Hepatocyte (in vitro differentiated cells): ENCODE measurements at regions not wholly inside any gene's neighbourhood (a gene's known extent, or its start where the extent isn't known, plus 50 kb on each side); places are given as distances from the start of the nearest gene placed in this dataset.

Experiments
- DNase-seq: peaks from one replicate; pipeline ENCODE4 v3.0.0-alpha.2; 2016; ENCODE audit warnings: low spot score
- H2AFZ ChIP-seq: fragments of 200-600 bp; sonication (generic); 2 replicates; pipeline ENCODE4 v1.6.0; 2016; ENCODE audit warnings: antibody characterized with exemption, mild to moderate bottlenecking
- H3K27ac ChIP-seq: fragments of 200-600 bp; sonication (generic); 2 replicates; pipeline ENCODE4 v1.5.1; 2016; ENCODE audit warnings: mild to moderate bottlenecking
- H3K27me3 ChIP-seq: fragments of 200-600 bp; sonication (generic); 2 replicates; pipeline ENCODE4 v1.6.1; 2016
- H3K36me3 ChIP-seq: fragments of 200-600 bp; sonication (generic); replicated peaks from 2 replicates; pipeline ENCODE4 v1.5.1; 2016; ENCODE audit warnings: low read depth; ENCODE audit not compliant: insufficient read depth
- H3K4me1 ChIP-seq: fragments of 200-600 bp; sonication (generic); 2 replicates; pipeline ENCODE4 v1.5.1; 2016; ENCODE audit warnings: mild to moderate bottlenecking, moderate library complexity; ENCODE audit not compliant: insufficient read depth
- H3K4me2 ChIP-seq: fragments of 200-600 bp; sonication (generic); 2 replicates; pipeline ENCODE4 v1.6.0; 2016
- H3K4me3 ChIP-seq: fragments of 200-600 bp; sonication (generic); 2 replicates; pipeline ENCODE4 v1.5.1; 2016; ENCODE audit warnings: mild to moderate bottlenecking
- H3K79me2 ChIP-seq: fragments of 200-600 bp; sonication (generic); 2 replicates; pipeline ENCODE4 v1.6.0; 2017; ENCODE audit warnings: mild to moderate bottlenecking
- H3K9me2 ChIP-seq: fragments of 200-600 bp; sonication (generic); replicated peaks from 2 replicates; pipeline ENCODE4 v1.6.0; 2017; ENCODE audit warnings: mild to moderate bottlenecking; ENCODE audit not compliant: insufficient read depth
- H3K9me3 ChIP-seq: fragments of 200-600 bp; sonication (generic); 2 replicates; pipeline ENCODE4 v1.5.1; 2016; ENCODE audit warnings: low read depth, mild to moderate bottlenecking
- H4K20me1 ChIP-seq: fragments of 200-600 bp; sonication (generic); 2 replicates; pipeline ENCODE4 v1.6.0; 2016; ENCODE audit warnings: mild to moderate bottlenecking; ENCODE audit not compliant: insufficient read depth, poor library complexity, severe bottlenecking
- CTCF ChIP-seq: fragments of 200-600 bp; sonication (generic); IDR thresholded peaks from 2 replicates; pipeline ENCODE4 v1.5.1; 2016; ENCODE audit warnings: antibody characterized with exemption, mild to moderate bottlenecking; ENCODE audit not compliant: poor library complexity
- EZH2 ChIP-seq: fragments of 200-600 bp; sonication (generic); IDR thresholded peaks from 2 replicates; pipeline ENCODE4 v1.6.1; 2016; ENCODE audit warnings: antibody characterized with exemption, mild to moderate bottlenecking, borderline replicate concordance
- EZH2phosphoT487 ChIP-seq: fragments of 200-600 bp; sonication (generic); IDR thresholded peaks from one replicate; pipeline ENCODE4 v1.6.1; 2018; ENCODE audit warnings: antibody characterized with exemption, mild to moderate bottlenecking, low read depth, moderate library complexity; ENCODE audit not compliant: unreplicated experiment, severe bottlenecking
- WGBS: methylation state at CpG from one replicate; pipeline ENCODE4 v1.1.6; 2016; ENCODE audit warnings: low lambda C conversion rate; ENCODE audit errors: missing lambda C conversion rate; 5-methylcytosine and 5-hydroxymethylcytosine counted together

GRCh38 chr13:34777089-34777913 is 164.8 kb upstream of the NBEA start:
- WGBS, result 83% methylated on average over 8 of the region's 8 CpGs
- Histone ChIP-seq H3K9me3 (no peaks in the 10 kb centered on the region), H3K79me2 (no peaks in the 10 kb centered on the region), H3K27ac (no peak overlapping the region), H3K9me2 (no peaks in the 10 kb centered on the region), H4K20me1 (no peaks in the 10 kb centered on the region), H3K4me2 (no peak overlapping the region), H3K27me3 (no peaks in the 10 kb centered on the region), H3K36me3 (no peaks in the 10 kb centered on the region), H3K4me3 (no peak overlapping the region), H2AFZ (no peak overlapping the region), H3K4me1 (no peaks in the 10 kb centered on the region)
- TF ChIP-seq EZH2phosphoT487, result no peak
- TF ChIP-seq EZH2, result no peak
- TF ChIP-seq CTCF, result no peak
- no peak for DNase-seq

GRCh38 chr13:34777914-34778303 is 164.2 kb upstream of the NBEA start:
- Histone ChIP-seq H2AFZ (no peak overlapping the region), H3K9me3 (no peaks in the 10 kb centered on the region), H3K79me2 (no peaks in the 10 kb centered on the region), H3K9me2 (no peaks in the 10 kb centered on the region), H3K4me2 (no peak overlapping the region), H3K4me3 (no peak overlapping the region), H3K36me3 (no peaks in the 10 kb centered on the region), H4K20me1 (no peaks in the 10 kb centered on the region), H3K27ac (no peak overlapping the region), H3K4me1 (no peaks in the 10 kb centered on the region), H3K27me3 (no peaks in the 10 kb centered on the region)
- 94% methylated on average over 5 of the region's 5 CpGs for WGBS
- TF ChIP-seq EZH2phosphoT487, result no peak
- no peak for TF ChIP-seq EZH2
- no peak for TF ChIP-seq CTCF
- no peak for DNase-seq

- Histone ChIP-seq H3K79me2 (no peaks in the 10 kb centered on the region), H2AFZ (no peak overlapping the region), H3K9me2 (no peaks in the 10 kb centered on the region), H3K4me3 (no peak overlapping the region), H3K4me2 (no peak overlapping the region), H3K27me3 (no peaks in the 10 kb centered on the region), H3K4me1 (no peaks in the 10 kb centered on the region), H3K27ac (no peak overlapping the region), H3K9me3 (no peaks in the 10 kb centered on the region), H3K36me3 (no peaks in the 10 kb centered on the region), H4K20me1 (no peaks in the 10 kb centered on the region)
- 65% methylated on average over 6 of the region's 6 CpGs for WGBS
- no peak for TF ChIP-seq CTCF
- no peak for TF ChIP-seq EZH2phosphoT487
- TF ChIP-seq EZH2, result no peak
- no peak for DNase-seq
Measured at GRCh38 chr13:34779171-34779570, 162.9 kb upstream of the NBEA start.
